Cardiac muscle cell (in vitro differentiated cells and primary cell): ENCODE measurements at regions not wholly inside any gene's neighbourhood (a gene's known extent, or its start where the extent isn't known, plus 50 kb on each side); places are given as distances from the start of the nearest gene placed in this dataset.

Experiments used
- DNase-seq, 2 donors: peaks; one replicate each; pipeline versions ENCODE4 v3.0.0 to v3.0.0-alpha.2; 2010 to 2017; ENCODE audit warnings: low read depth in 1 of 2, low spot score in 1 of 2
- H3K27ac ChIP-seq: fragments of 200-600 bp; sonication (generic); 2 replicates; pipeline ENCODE4 v1.5.1; 2016
- H3K27me3 ChIP-seq: fragments of 200-600 bp; sonication (generic); 2 replicates; pipeline ENCODE4 v1.6.0; 2016; ENCODE audit warnings: control low read depth
- H3K36me3 ChIP-seq: fragments of 200-600 bp; sonication (generic); 2 replicates; pipeline ENCODE4 v1.5.1; 2016; ENCODE audit warnings: control low read depth
- H3K4me1 ChIP-seq: fragments of 200-600 bp; sonication (generic); 2 replicates; pipeline ENCODE4 v1.8.1; 2017; ENCODE audit warnings: low read depth, mild to moderate bottlenecking, mixed run types
- H3K4me3 ChIP-seq: fragments of 200-600 bp; sonication (generic); 2 replicates; pipeline ENCODE4 v1.5.1; 2016; ENCODE audit warnings: mild to moderate bottlenecking
- H3K9me3 ChIP-seq: fragments of 200-600 bp; sonication (generic); 2 replicates; pipeline ENCODE4 v1.5.1; 2017; ENCODE audit warnings: low read depth, mild to moderate bottlenecking, control low read depth
- CTCF ChIP-seq: IDR thresholded peaks from 2 replicates; pipeline ENCODE4 v1.5.1; 2012; ENCODE audit warnings: low read depth, mild to moderate bottlenecking, low read length

- DNase-seq: no peak
Observed at GRCh38 chr5:39772307-39772706, 347.5 kb upstream of the DAB2 start.

GRCh38 chr5:39767916-39768315, 343.1 kb upstream of the DAB2 start:
- no peak for DNase-seq
- no peak overlapping the region for H3K4me3 ChIP-seq
- no peaks in the 10 kb centered on the region for H3K27me3 ChIP-seq
- no peak for TF ChIP-seq CTCF
- H3K9me3 ChIP-seq: no peaks in the 10 kb centered on the region
- no peak overlapping the region for H3K27ac ChIP-seq
- no peaks in the 10 kb centered on the region for H3K4me1 ChIP-seq
- H3K36me3 ChIP-seq: no peaks in the 10 kb centered on the region

More at GRCh38 chr5:39772307-39772706, 347.5 kb upstream of the DAB2 start:
- no peak overlapping the region for H3K27ac ChIP-seq
- H3K27me3 ChIP-seq: no peaks in the 10 kb centered on the region
- TF ChIP-seq CTCF: no peak
- no peak overlapping the region for H3K4me3 ChIP-seq
- no peaks in the 10 kb centered on the region for H3K4me1 ChIP-seq
- no peaks in the 10 kb centered on the region for H3K36me3 ChIP-seq
- no peaks in the 10 kb centered on the region for H3K9me3 ChIP-seq

GRCh38 chr5:39765366-39765765, 340.6 kb upstream of the DAB2 start:
- TF ChIP-seq CTCF: no peak
- H3K36me3 ChIP-seq: no peaks in the 10 kb centered on the region
- no peaks in the 10 kb centered on the region for H3K9me3 ChIP-seq
- no peaks in the 10 kb centered on the region for H3K4me1 ChIP-seq
- H3K27me3 ChIP-seq: no peaks in the 10 kb centered on the region
- peak in 1 of 2 donors; percentile 52 for DNase-seq
- no peak overlapping the region for H3K27ac ChIP-seq
- H3K4me3 ChIP-seq: no peak overlapping the region

GRCh38 chr5:39762761-39763160, 338.0 kb upstream of the DAB2 start:
- Histone ChIP-seq H3K27ac (no peak overlapping the region), H3K27me3 (no peaks in the 10 kb centered on the region), H3K4me1 (no peaks in the 10 kb centered on the region), H3K4me3 (no peak overlapping the region), H3K36me3 (no peaks in the 10 kb centered on the region), H3K9me3 (no peaks in the 10 kb centered on the region)
- TF ChIP-seq CTCF: no peak
- DNase-seq: no peak

- Histone ChIP-seq H3K4me3 (no peak overlapping the region), H3K4me1 (no peaks in the 10 kb centered on the region), H3K27ac (no peak overlapping the region), H3K9me3 (no peaks in the 10 kb centered on the region), H3K27me3 (no peaks in the 10 kb centered on the region), H3K36me3 (no peaks in the 10 kb centered on the region)
- no peak for TF ChIP-seq CTCF
- DNase-seq: no peak
Observed at GRCh38 chr5:39761199-39761950, 336.6 kb upstream of the DAB2 start.
